H9 (cell line): ENCODE measurements at regions not wholly inside any gene's neighbourhood (a gene's known extent, or its start where the extent isn't known, plus 50 kb on each side); places are given as distances from the start of the nearest gene placed in this dataset.

ENCODE experiments used
- DNase-seq: peaks from one replicate; pipeline ENCODE4 v3.0.0-alpha.2; 2017
- H2AFZ ChIP-seq: one replicate; pipeline ENCODE4 v1.6.1; 2013; ENCODE audit warnings: mild to moderate bottlenecking, low read length, control low read depth, moderate library complexity
- H2AK5ac ChIP-seq: 2 replicates; pipeline ENCODE4 v1.6.1; 2013; ENCODE audit warnings: low read length, control low read depth, mixed read lengths; ENCODE audit not compliant: insufficient read length
- H2BK120ac ChIP-seq: one replicate; pipeline ENCODE4 v1.6.1; 2013; ENCODE audit warnings: low read depth, mild to moderate bottlenecking, low read length, control low read depth, inconsistent platforms; ENCODE audit not compliant: poor library complexity, severe bottlenecking
- H2BK12ac ChIP-seq: 2 replicates; pipeline ENCODE4 v1.6.1; 2013; ENCODE audit warnings: low read length, control low read depth, mixed read lengths, low read depth; ENCODE audit not compliant: insufficient read length
- H2BK15ac ChIP-seq: 2 replicates; pipeline ENCODE4 v1.6.1; 2013; ENCODE audit warnings: low read depth, low read length, control low read depth
- H2BK20ac ChIP-seq: one replicate; pipeline ENCODE4 v1.6.1; 2013; ENCODE audit warnings: low read depth, mild to moderate bottlenecking, low read length, control low read depth, inconsistent platforms; ENCODE audit not compliant: poor library complexity, severe bottlenecking
- H2BK5ac ChIP-seq: 2 replicates; pipeline ENCODE4 v1.6.1; 2013; ENCODE audit warnings: low read length, control low read depth, mixed read lengths; ENCODE audit not compliant: insufficient read length
- H3K14ac ChIP-seq: 2 replicates; pipeline ENCODE4 v1.6.1; 2013; ENCODE audit warnings: low read length, control low read depth; ENCODE audit not compliant: insufficient read depth
- H3K18ac ChIP-seq: 2 replicates; pipeline ENCODE4 v1.6.1; 2013; ENCODE audit warnings: low read depth, mild to moderate bottlenecking, mixed read lengths, low read length, control low read depth; ENCODE audit not compliant: insufficient read length
- H3K23ac ChIP-seq: 2 replicates; pipeline ENCODE4 v1.6.1; 2013; ENCODE audit warnings: low read length, control low read depth, mixed read lengths, low read depth; ENCODE audit not compliant: insufficient read length
- H3K23me2 ChIP-seq: 2 replicates; pipeline ENCODE4 v1.6.1; 2013; ENCODE audit warnings: low read depth, mild to moderate bottlenecking, mixed read lengths, low read length, control low read depth; ENCODE audit not compliant: insufficient read length, poor library complexity, severe bottlenecking
- H3K27ac ChIP-seq: 2 replicates; pipeline ENCODE4 v1.5.1; 2013; ENCODE audit warnings: low read length, control low read depth, mixed read lengths, low read depth; ENCODE audit not compliant: insufficient read length
- H3K27me3 ChIP-seq: 2 replicates; pipeline ENCODE4 v1.6.1; 2013; ENCODE audit warnings: low read length, control low read depth, inconsistent platforms; ENCODE audit not compliant: insufficient read depth
- H3K4ac ChIP-seq: 2 replicates; pipeline ENCODE4 v1.6.1; 2013; ENCODE audit warnings: low read depth, mild to moderate bottlenecking, control low read depth, inconsistent platforms, low read length, moderate library complexity
- H3K4me1 ChIP-seq: 2 replicates; pipeline ENCODE4 v1.6.1; 2013; ENCODE audit warnings: low read length, control low read depth, inconsistent platforms; ENCODE audit not compliant: insufficient read depth
- H3K4me2 ChIP-seq: 2 replicates; pipeline ENCODE4 v1.6.1; 2013; ENCODE audit warnings: low read length, control low read depth, mixed read lengths; ENCODE audit not compliant: insufficient read length, insufficient read depth
- H3K56ac ChIP-seq: 2 replicates; pipeline ENCODE4 v1.6.1; 2013; ENCODE audit warnings: low read depth, mild to moderate bottlenecking, mixed read lengths, low read length, control low read depth; ENCODE audit not compliant: insufficient read length
- H3K79me1 ChIP-seq: 2 replicates; pipeline ENCODE4 v1.6.1; 2013; ENCODE audit warnings: low read depth, mild to moderate bottlenecking, moderate library complexity, low read length, control low read depth, inconsistent platforms; ENCODE audit not compliant: insufficient read depth, poor library complexity, severe bottlenecking
- H3K79me2 ChIP-seq: 2 replicates; pipeline ENCODE4 v1.6.1; 2013; ENCODE audit warnings: low read length, control low read depth, inconsistent platforms; ENCODE audit not compliant: insufficient read depth
- H3K9ac ChIP-seq: 2 replicates; pipeline ENCODE4 v1.6.1; 2013; ENCODE audit warnings: low read length, control low read depth, mixed read lengths; ENCODE audit not compliant: insufficient read length; ENCODE audit errors: extremely low read depth
- H3K9me3 ChIP-seq: one replicate; pipeline ENCODE4 v1.6.1; 2013; ENCODE audit warnings: low read depth, low read length, inconsistent platforms; ENCODE audit not compliant: control insufficient read depth
- H3T11ph ChIP-seq: one replicate; pipeline ENCODE4 v1.6.1; 2013; ENCODE audit warnings: mild to moderate bottlenecking, low read length, control low read depth, inconsistent platforms
- H4K20me1 ChIP-seq: one replicate; pipeline ENCODE4 v1.6.1; 2013; ENCODE audit not compliant: control insufficient read depth, insufficient read length, insufficient read depth
- H4K5ac ChIP-seq: 2 replicates; pipeline ENCODE4 v1.6.1; 2013; ENCODE audit warnings: low read depth, mild to moderate bottlenecking, mixed read lengths, low read length, control low read depth; ENCODE audit not compliant: insufficient read length
- H4K8ac ChIP-seq: replicated peaks from 2 replicates; pipeline ENCODE4 v1.6.1; 2013; ENCODE audit warnings: low read length, control low read depth, mixed read lengths, low read depth; ENCODE audit not compliant: insufficient read length
- H4K91ac ChIP-seq: 2 replicates; pipeline ENCODE4 v1.6.1; 2013; ENCODE audit warnings: low read depth, mild to moderate bottlenecking, moderate library complexity, mixed read lengths, low read length, control low read depth; ENCODE audit not compliant: insufficient read length
- H3K27ac Mint-ChIP-seq, 3 experiments: 2 replicates in 2 of 3; 3 replicates in 1 of 3; pipeline ENCODE4 v1.8.0; 2020 to 2021; ENCODE audit warnings: mixed read lengths in 3 of 3, mild to moderate bottlenecking in 1 of 3, moderate library complexity in 1 of 3
- H3K27me3 Mint-ChIP-seq: 2 replicates; pipeline ENCODE4 v1.8.0; 2021; ENCODE audit warnings: low read depth, mild to moderate bottlenecking, moderate library complexity, mixed read lengths
- H3K36me3 Mint-ChIP-seq, 3 experiments: 2 replicates in 2 of 3; 3 replicates in 1 of 3; pipeline ENCODE4 v1.8.0; 2020 to 2021; ENCODE audit warnings: low read depth in 3 of 3, mixed read lengths in 3 of 3; ENCODE audit not compliant: insufficient read depth in 1 of 3
- H3K4me1 Mint-ChIP-seq, 2 experiments: 2 replicates each; pipeline ENCODE4 v1.8.0; 2020; ENCODE audit warnings: mixed read lengths in 2 of 2
- H3K4me3 Mint-ChIP-seq, 2 experiments: 2 replicates in 1 of 2; 3 replicates in 1 of 2; pipeline ENCODE4 v1.8.0; 2020 to 2021; ENCODE audit warnings: mild to moderate bottlenecking in 2 of 2, mixed read lengths in 2 of 2, moderate library complexity in 1 of 2
- H3K9me3 Mint-ChIP-seq, 2 experiments: 2 replicates in 1 of 2; 3 replicates in 1 of 2; pipeline ENCODE4 v1.8.0; 2020; ENCODE audit warnings: mild to moderate bottlenecking in 2 of 2, mixed read lengths in 2 of 2, moderate library complexity in 1 of 2
- WGBS: extraction: QIAGEN DNeasy Blood & Tissue Kit; methylation state at CpG from one replicate; pipeline ENCODE4 v1.1.7; 2013; ENCODE audit warnings: missing lambda C conversion rate, low lambda C conversion rate, mixed read lengths; ENCODE audit not compliant: insufficient read length; ENCODE audit errors: extremely low coverage; 5-methylcytosine and 5-hydroxymethylcytosine counted together
- TF ChIP-seq, protein P1 (sequence below): fragments of 200-600 bp; sonication (generic); conservative IDR thresholded peaks from 3 replicates; pipeline ENCODE4 v1.8.0; 2021; ENCODE audit warnings: antibody characterized with exemption, mild to moderate bottlenecking

DNA sequence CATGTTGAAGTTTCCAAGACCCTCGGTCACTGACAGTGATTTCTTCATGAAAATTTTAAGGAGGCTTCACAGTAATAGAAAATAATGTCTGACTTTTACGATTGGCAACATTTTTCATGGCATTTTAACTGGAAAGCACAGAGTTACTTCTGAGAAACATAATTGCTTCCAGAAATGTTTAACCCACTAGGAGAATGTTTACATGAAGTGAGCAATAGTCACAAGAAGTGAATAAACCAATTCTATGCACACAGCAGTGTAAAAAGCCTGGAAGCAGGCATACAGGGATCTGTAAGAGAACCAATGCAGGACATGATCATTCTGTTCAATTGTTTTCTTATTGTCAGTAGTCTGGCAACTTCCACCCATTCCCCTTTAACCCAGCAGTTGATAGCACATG is 316.2 kb upstream of the CXADR start:
- no peak for DNase-seq
- Histone ChIP-seq H2BK120ac (no peak overlapping the region), H3K4me1 (no peaks in the 10 kb centered on the region), H3K14ac (no peak overlapping the region), H3K27me3 (no peaks in the 10 kb centered on the region), H3K56ac (no peak overlapping the region), H3K4ac (no peak overlapping the region), H2BK5ac (no peak overlapping the region), H4K91ac (no peak overlapping the region), H3T11ph (no peak overlapping the region), H2BK12ac (no peak overlapping the region), H3K79me2 (no peaks in the 10 kb centered on the region), H3K23me2 (no peaks in the 10 kb centered on the region), H3K4me2 (no peak overlapping the region), H4K8ac (no peak overlapping the region), H3K79me1 (no peaks in the 10 kb centered on the region), H2BK15ac (no peak overlapping the region), H2BK20ac (no peak overlapping the region), H3K18ac (no peak overlapping the region), H4K20me1 (no peaks in the 10 kb centered on the region), H3K23ac (no peak overlapping the region), H4K5ac (no peak overlapping the region), H3K9me3 (no peaks in the 10 kb centered on the region), H3K9ac (no peak overlapping the region), H2AFZ (no peak overlapping the region), H2AK5ac (no peak overlapping the region), H3K27ac (no peak overlapping the region)
- WGBS = no CpG with 5 or more reads among the region's 2 CpGs
- H3K9me3 Mint-ChIP-seq = peaks cover 12 to 13% of the 10 kb centered on the region in 2 experiments; a peak in 4 of 5 replicates
- no peaks in the 10 kb centered on the region for H3K27me3 Mint-ChIP-seq
- H3K27ac Mint-ChIP-seq = no peak overlapping the region
- H3K4me3 Mint-ChIP-seq = no peak overlapping the region
- peaks cover 4 to 8% (median 5%) of the 10 kb centered on the region in 3 experiments; a peak in 5 of 7 replicates for H3K36me3 Mint-ChIP-seq
- peaks cover 0 to 11% of the 10 kb centered on the region in 2 experiments for H3K4me1 Mint-ChIP-seq
- TF ChIP-seq, protein P1, sequence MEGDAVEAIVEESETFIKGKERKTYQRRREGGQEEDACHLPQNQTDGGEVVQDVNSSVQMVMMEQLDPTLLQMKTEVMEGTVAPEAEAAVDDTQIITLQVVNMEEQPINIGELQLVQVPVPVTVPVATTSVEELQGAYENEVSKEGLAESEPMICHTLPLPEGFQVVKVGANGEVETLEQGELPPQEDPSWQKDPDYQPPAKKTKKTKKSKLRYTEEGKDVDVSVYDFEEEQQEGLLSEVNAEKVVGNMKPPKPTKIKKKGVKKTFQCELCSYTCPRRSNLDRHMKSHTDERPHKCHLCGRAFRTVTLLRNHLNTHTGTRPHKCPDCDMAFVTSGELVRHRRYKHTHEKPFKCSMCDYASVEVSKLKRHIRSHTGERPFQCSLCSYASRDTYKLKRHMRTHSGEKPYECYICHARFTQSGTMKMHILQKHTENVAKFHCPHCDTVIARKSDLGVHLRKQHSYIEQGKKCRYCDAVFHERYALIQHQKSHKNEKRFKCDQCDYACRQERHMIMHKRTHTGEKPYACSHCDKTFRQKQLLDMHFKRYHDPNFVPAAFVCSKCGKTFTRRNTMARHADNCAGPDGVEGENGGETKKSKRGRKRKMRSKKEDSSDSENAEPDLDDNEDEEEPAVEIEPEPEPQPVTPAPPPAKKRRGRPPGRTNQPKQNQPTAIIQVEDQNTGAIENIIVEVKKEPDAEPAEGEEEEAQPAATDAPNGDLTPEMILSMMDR = no peak
